GM18951 (cell line): ENCODE measurements at regions not wholly inside any gene's neighbourhood (a gene's known extent, or its start where the extent isn't known, plus 50 kb on each side); places are given as distances from the start of the nearest gene placed in this dataset.
"Not testable (repeated sequence)": the region's sequence is repeated elsewhere in the genome, so short reads cannot be mapped to it uniquely, and the experiment has no call there.

Experiments
- in situ Hi-C: fragments of 300-500 bp; cut with MboI; formaldehyde crosslinking; loops from one replicate; pipeline ENCODE4 v1.12.0; 2022; ENCODE audit warnings: low sequenced_read_pairs, mixed read lengths, inconsistent platforms; ENCODE audit not compliant: unreplicated experiment

GRCh38 chr2:111474198-111474705 lies 353.5 kb downstream of the BCL2L11 start:
- in situ Hi-C loops: not testable (repeated sequence)

DNA sequence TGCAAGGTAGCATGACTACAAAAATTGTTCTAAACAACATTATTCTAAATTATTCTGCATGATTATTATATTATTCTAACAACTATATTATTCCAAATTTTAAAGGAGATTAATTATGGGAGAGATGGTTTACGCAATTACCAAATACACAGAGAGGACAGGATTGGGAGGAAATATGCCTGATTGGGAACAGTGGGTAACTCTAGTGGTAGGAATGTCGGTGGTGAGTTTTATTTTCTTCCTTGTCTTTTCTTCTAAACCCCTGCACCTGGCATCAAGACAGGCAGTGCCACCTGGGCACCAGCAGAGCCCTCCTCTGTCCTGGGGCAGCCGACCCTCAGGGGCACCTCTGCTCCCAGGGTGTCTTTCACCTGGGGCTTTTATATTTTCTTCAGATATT lies 357.6 kb downstream of the BCL2L11 start:
- in situ Hi-C loops: not testable (repeated sequence)

GRCh38 chr2:111478871-111479318 lies 358.2 kb downstream of the BCL2L11 start:
- in situ Hi-C loops: not testable (repeated sequence)

- in situ Hi-C loops: not testable (repeated sequence)
These were observed 359.4 kb downstream of the BCL2L11 start for GRCh38 chr2:111480016-111480625.

DNA sequence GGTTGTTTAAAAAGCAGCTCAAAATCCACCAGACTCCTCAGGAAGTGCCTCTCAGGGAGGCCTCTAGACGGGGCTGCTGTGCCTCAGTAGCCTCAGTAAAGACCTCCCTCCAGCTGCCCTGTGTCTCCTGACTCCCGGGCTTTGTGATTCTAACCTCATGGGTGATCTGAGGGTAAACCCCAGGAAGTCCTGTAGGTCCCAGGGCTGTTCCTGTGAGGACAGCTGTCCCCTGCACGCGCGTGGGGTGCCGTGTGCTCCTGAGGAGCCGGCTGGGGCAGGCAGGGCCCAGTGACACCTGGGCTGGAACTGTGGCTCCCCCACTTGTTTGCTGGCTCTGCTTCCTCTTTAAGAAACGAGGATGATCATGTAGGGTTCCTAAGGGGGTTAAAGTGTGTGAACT lies 359.9 kb downstream of the BCL2L11 start:
- in situ Hi-C loops: not testable (repeated sequence)

- in situ Hi-C loops: not testable (repeated sequence)
These were observed 360.5 kb downstream of the BCL2L11 start for GRCh38 chr2:111481219-111481618.

DNA sequence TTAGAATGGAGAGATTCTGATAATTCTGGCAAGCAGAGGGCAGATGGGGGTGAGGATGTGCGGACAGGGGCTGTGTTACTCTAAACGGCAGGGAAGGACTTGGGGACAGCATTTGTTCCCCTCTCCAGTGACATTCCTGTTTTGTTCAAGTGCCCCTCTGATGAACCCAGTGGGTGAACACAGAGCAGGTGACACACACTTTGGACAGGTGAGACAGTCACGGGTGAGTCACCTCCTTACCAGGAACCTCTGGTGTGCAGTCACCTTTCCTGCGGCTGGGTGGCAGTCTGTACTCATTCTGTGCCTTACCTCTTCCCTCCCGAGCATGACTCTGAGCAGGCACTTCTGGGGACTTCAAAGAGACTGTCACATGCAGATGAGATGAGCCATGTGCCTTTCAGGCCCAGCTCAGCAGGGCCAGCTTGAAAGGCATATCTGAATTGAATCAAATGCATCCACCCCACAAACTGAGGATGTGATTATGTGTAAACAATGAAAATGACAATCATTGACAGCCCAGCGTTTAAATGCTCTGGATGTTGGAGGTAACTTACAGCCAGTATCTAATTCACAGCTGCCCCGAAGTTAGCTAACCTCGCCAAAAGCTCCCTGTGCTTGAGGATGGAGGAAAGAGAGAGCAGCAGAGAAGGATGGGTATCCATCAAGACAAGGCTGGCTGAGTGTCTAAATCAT lies 362.4 kb downstream of the BCL2L11 start:
- in situ Hi-C loops: not testable (repeated sequence)

GRCh38 chr2:111484097-111484496 lies 363.4 kb downstream of the BCL2L11 start:
- in situ Hi-C loops: not testable (repeated sequence)

DNA sequence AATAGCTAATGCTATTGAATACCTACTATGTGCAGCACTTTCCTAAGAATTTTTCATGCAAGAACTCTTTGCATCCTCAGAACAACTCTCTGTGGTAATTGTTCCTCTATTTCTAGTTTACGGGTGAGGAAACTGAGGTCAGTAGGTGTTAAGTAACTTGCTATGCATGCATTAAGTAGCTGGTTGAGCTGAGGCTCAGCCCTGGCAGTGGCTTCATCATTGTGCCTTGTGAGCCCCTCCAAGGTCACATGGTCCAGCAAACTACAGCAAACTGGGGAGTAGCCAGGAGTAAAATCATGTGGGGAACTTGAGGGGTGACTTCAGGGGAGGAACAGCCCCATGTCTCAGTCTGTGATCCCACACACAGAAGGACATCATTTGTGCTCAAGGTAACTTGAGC lies 365.2 kb downstream of the BCL2L11 start:
- in situ Hi-C loops: not testable (repeated sequence)

- in situ Hi-C loops: not testable (repeated sequence)
These were observed 367.7 kb downstream of the BCL2L11 start for GRCh38 chr2:111488451-111488850.

GRCh38 chr2:111489460-111489859 lies 368.7 kb downstream of the BCL2L11 start:
- in situ Hi-C loops: not testable (repeated sequence)

- in situ Hi-C loops: not testable (repeated sequence)
These were observed 370.5 kb downstream of the BCL2L11 start for GRCh38 chr2:111491181-111491580.

- in situ Hi-C loops: not testable (repeated sequence)
These were observed 370.9 kb downstream of the BCL2L11 start for GRCh38 chr2:111491614-111492013.

- in situ Hi-C loops: not testable (repeated sequence)
These were observed 372.4 kb downstream of the BCL2L11 start for GRCh38 chr2:111492995-111493719.

GRCh38 chr2:111493720-111494078 lies 373.0 kb downstream of the BCL2L11 start:
- in situ Hi-C loops: not testable (repeated sequence)

GRCh38 chr2:111494288-111494980 lies 373.7 kb downstream of the BCL2L11 start:
- in situ Hi-C loops: not testable (repeated sequence)

GRCh38 chr2:111494981-111495315 lies 374.2 kb downstream of the BCL2L11 start:
- in situ Hi-C loops: not testable (repeated sequence)

- in situ Hi-C loops: not testable (repeated sequence)
These were observed 374.9 kb downstream of the BCL2L11 start for GRCh38 chr2:111495636-111496035.

DNA sequence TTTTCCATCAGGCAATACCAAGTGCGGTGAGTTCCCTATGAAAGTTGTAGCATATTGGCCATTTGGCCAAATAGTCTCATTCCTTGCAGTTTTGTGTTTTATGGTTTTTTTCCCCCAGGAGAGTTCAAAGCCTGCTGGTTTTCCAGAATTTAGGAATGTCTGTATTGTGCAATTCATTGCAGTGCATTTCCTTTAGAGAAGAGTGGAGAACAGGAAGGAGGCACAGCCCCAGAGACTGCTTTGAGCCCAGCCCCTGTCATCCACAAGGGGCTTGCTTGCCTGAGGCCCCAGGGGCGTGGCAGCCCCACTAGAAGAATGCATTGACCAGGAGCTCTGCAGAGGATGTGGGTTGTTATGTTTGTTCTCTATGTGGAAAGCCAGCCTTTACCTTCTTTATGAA lies 375.5 kb downstream of the BCL2L11 start:
- in situ Hi-C loops: not testable (repeated sequence)

- in situ Hi-C loops: not testable (repeated sequence)
These were observed 376.1 kb downstream of the BCL2L11 start for GRCh38 chr2:111496860-111497259.
